ENCODE measurements at regions not wholly inside any gene's neighbourhood (a gene's known extent, or its start where the extent isn't known, plus 50 kb on each side); places are given as distances from the start of the nearest gene placed in this dataset.

DNA sequence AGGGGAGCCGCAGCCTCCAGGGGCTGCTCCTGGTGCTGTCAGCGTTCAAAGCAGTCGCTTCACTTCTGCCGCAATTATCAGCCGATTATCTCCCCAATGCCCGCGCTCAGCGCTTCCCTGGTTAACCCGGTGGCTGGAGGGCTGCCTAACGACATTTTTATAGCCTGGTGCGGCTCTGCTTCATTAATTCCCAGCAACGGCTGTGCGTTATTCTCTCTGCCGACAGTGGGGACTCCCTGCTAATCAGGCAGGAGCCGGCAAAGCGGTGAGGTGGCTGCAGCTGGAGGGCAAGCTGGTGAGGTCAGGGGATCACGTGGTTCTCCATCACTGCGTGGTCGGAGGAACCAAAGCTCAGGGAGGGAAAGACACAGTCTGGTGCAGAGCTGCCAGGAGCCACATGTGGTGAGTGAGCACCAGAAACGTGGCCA lies 62.9 kb downstream of the GLRX5 start:
- peaks cover 0 to 3% (median 0%) of the 10 kb centered on the region in 8 donors for H3K9me3 Mint-ChIP-seq
- no peaks in the 10 kb centered on the region for H3K36me3 ChIP-seq (ENCODE audit: insufficient read depth, low read length)
- H3K4me3 ChIP-seq (ENCODE audit: low read length in 2 of 2) = no peak overlapping the region
- no peak overlapping the region for H3K4me3 Mint-ChIP-seq
- peaks cover 5% of the 10 kb centered on the region for H3K27me3 ChIP-seq (ENCODE audit: insufficient read depth, low read length)
- H3K4me1 ChIP-seq (ENCODE audit: insufficient read depth, low read length) = no peaks in the 10 kb centered on the region
- CTCF ChIA-PET (ENCODE audit: partially characterized antibody) = no interaction called here
- no peak overlapping the region for H3K27ac ChIP-seq (ENCODE audit: low read depth, low read length)
- POLR2A ChIA-PET (ENCODE audit: partially characterized antibody) = no interaction called here
- no peak for DNase-seq
- no peak overlapping the region for H3K27ac Mint-ChIP-seq
- H3K27me3 Mint-ChIP-seq = peaks cover 21 to 28% of the 10 kb centered on the region in 2 donors
- H3K9me3 ChIP-seq (ENCODE audit: control insufficient read depth in 1 of 2, low read length in 2 of 2) = no peaks in the 10 kb centered on the region
- H3K4me1 Mint-ChIP-seq = peaks cover 0 to 2% (median 0%) of the 10 kb centered on the region in 4 donors
- no peaks in the 10 kb centered on the region for H3K36me3 Mint-ChIP-seq
- intact Hi-C loops (cut with micrococcal nuclease) = no loop called here

DNA sequence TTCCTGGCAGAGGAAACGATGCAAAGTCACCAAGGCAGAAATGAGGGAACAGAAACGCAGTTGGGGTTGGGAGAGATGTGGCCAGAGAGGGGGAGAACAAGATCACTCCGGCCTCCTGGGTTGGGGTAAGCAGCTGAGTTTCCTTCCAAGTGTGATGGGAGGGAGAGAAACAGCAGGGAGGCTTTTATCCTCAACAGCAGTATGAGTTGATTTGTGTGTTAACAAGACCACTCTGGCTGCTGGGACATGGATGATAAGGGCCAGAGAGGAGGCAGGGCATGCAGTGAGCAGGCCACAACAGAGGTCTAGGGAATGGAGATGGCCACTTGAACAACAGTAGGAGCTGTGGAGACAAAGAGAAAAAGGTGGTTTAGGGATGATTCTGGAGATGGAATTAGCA lies 66.8 kb downstream of the GLRX5 start:
- H3K27ac ChIP-seq (ENCODE audit: low read depth, low read length) = no peak overlapping the region
- H3K4me1 Mint-ChIP-seq = peaks cover 0 to 2% (median 0%) of the 10 kb centered on the region in 4 donors
- intact Hi-C loops (cut with micrococcal nuclease) = no loop called here
- no peaks in the 10 kb centered on the region for H3K9me3 ChIP-seq (ENCODE audit: control insufficient read depth in 1 of 2, low read length in 2 of 2)
- ChIA-PET POLR2A (ENCODE audit: partially characterized antibody) (no interaction called here), CTCF (ENCODE audit: partially characterized antibody) (no interaction called here)
- no peak overlapping the region for H3K4me3 Mint-ChIP-seq
- H3K27me3 ChIP-seq (ENCODE audit: insufficient read depth, low read length) = peaks cover 5% of the 10 kb centered on the region
- no peak overlapping the region for H3K4me3 ChIP-seq (ENCODE audit: low read length in 2 of 2)
- no peak overlapping the region for H3K27ac Mint-ChIP-seq
- no peak for DNase-seq
- H3K36me3 ChIP-seq (ENCODE audit: insufficient read depth, low read length) = no peaks in the 10 kb centered on the region
- peaks cover 0 to 3% (median 0%) of the 10 kb centered on the region in 8 donors for H3K9me3 Mint-ChIP-seq
- H3K4me1 ChIP-seq (ENCODE audit: insufficient read depth, low read length) = no peaks in the 10 kb centered on the region
- H3K36me3 Mint-ChIP-seq = no peaks in the 10 kb centered on the region
- peaks cover 25 to 41% of the 10 kb centered on the region in 2 donors for H3K27me3 Mint-ChIP-seq

DNA sequence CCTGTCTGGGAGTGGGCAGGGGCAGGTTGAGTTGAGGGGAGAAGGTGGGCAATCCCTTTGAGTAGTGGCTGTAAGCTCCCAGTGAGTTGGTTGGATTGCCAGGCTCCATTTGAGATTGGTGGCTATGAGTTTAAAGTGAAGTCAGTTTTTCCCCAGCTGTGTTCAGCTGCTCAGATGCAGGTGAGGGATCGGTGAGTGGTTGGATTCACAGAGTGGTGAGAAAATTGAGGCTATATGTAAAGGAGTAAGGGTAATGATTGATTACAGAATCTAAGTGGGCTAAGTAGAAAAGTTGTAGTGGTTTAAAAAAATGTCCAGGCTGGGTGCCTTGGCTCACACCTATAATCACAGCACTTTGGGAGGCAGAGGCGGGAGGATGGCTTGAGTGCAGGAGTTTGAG lies 68.6 kb downstream of the GLRX5 start:
- Mint-ChIP-seq H3K4me1 (no peaks in the 10 kb centered on the region), H3K36me3 (no peaks in the 10 kb centered on the region), H3K27ac (no peak overlapping the region), H3K9me3 (peaks cover 0 to 3% (median 0%) of the 10 kb centered on the region in 8 donors), H3K4me3 (no peak overlapping the region), H3K27me3 (peaks cover 30 to 48% of the 10 kb centered on the region in 2 donors)
- no peak for DNase-seq
- Histone ChIP-seq H3K27me3 (ENCODE audit: insufficient read depth, low read length) (peaks cover 5% of the 10 kb centered on the region), H3K4me1 (ENCODE audit: insufficient read depth, low read length) (no peaks in the 10 kb centered on the region), H3K9me3 (ENCODE audit: control insufficient read depth in 1 of 2, low read length in 2 of 2) (no peaks in the 10 kb centered on the region), H3K36me3 (ENCODE audit: insufficient read depth, low read length) (no peaks in the 10 kb centered on the region), H3K27ac (ENCODE audit: low read depth, low read length) (no peak overlapping the region), H3K4me3 (ENCODE audit: low read length in 2 of 2) (no peak overlapping the region)
- ChIA-PET POLR2A (ENCODE audit: partially characterized antibody) (no interaction called here), CTCF (ENCODE audit: partially characterized antibody) (no interaction called here)
- intact Hi-C loops (cut with micrococcal nuclease) = no loop called here

DNA sequence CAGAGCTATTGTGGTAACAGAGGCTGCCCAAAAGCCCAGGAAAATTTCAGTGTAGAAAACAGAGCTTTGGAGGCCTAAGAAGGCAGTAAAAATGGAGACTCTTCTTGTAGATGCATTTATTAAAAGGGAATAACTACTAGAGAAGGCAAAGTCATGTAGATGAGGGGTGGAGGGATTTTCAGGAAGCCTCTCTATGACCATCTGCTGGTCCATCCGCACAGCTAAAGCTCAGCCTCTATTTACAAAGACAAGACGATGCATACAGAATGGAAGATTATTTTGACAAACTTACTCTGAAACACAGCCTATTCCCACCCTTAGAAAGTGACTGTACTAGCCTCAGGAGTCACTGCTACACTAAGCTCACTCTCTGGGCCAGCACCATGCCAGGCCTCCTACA lies 71.4 kb downstream of the GLRX5 start:
- ChIA-PET CTCF (ENCODE audit: partially characterized antibody) (no interaction called here), POLR2A (ENCODE audit: partially characterized antibody) (no interaction called here)
- Mint-ChIP-seq H3K27ac (no peak overlapping the region), H3K36me3 (no peaks in the 10 kb centered on the region), H3K9me3 (no peaks in the 10 kb centered on the region), H3K4me1 (no peaks in the 10 kb centered on the region), H3K27me3 (peaks cover 25 to 38% of the 10 kb centered on the region in 2 donors), H3K4me3 (no peak overlapping the region)
- Histone ChIP-seq H3K4me3 (ENCODE audit: low read length in 2 of 2) (no peak overlapping the region), H3K36me3 (ENCODE audit: insufficient read depth, low read length) (no peaks in the 10 kb centered on the region), H3K27ac (ENCODE audit: low read depth, low read length) (no peak overlapping the region), H3K27me3 (ENCODE audit: insufficient read depth, low read length) (no peaks in the 10 kb centered on the region), H3K4me1 (ENCODE audit: insufficient read depth, low read length) (no peaks in the 10 kb centered on the region), H3K9me3 (ENCODE audit: control insufficient read depth in 1 of 2, low read length in 2 of 2) (no peaks in the 10 kb centered on the region)
- intact Hi-C loops (cut with micrococcal nuclease) = no loop called here
- no peak for DNase-seq

DNA sequence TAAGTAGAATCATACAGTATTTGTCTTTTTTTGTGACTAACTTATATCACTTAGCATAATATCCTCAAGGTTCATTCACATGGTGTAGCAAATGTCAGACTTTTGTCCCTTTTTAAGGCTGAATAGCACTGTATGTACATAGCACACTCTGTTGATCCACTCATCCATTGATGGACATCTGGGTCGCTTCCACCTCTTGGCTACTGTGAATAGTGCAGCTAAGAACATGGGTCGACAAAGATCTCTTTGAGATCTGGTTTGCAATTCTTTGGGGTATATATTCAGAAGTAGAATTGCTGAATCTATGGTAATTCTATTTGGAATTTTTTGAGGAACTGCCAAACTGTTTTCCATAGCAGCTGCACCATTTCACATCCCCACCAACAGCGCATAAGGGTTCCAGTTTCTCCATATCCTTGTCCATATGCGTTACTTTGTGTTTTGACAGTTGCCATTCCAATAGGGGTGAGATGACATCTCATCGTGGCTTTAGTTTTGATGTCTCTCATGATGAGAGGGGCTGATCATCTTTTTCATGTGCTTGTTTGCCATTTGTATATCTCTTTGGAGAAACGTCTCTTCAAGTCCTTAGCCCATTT lies 73.9 kb downstream of the GLRX5 start:
- no peak for DNase-seq
- Mint-ChIP-seq H3K9me3 (no peaks in the 10 kb centered on the region), H3K4me1 (no peaks in the 10 kb centered on the region), H3K27me3 (peaks cover 34 to 53% of the 10 kb centered on the region in 2 donors), H3K27ac (no peak overlapping the region), H3K36me3 (no peaks in the 10 kb centered on the region), H3K4me3 (no peak overlapping the region)
- Histone ChIP-seq H3K4me3 (ENCODE audit: low read length in 2 of 2) (no peak overlapping the region), H3K27me3 (ENCODE audit: insufficient read depth, low read length) (no peaks in the 10 kb centered on the region), H3K27ac (ENCODE audit: low read depth, low read length) (no peak overlapping the region), H3K36me3 (ENCODE audit: insufficient read depth, low read length) (no peaks in the 10 kb centered on the region), H3K4me1 (ENCODE audit: insufficient read depth, low read length) (no peaks in the 10 kb centered on the region), H3K9me3 (ENCODE audit: control insufficient read depth in 1 of 2, low read length in 2 of 2) (no peaks in the 10 kb centered on the region)
- ChIA-PET CTCF (ENCODE audit: partially characterized antibody) (interaction anchor here (1.6 kb wide), 1 partner anchor 10 kb away, joined by 3 read pairs; no protein-coding TSS in a partner anchor), POLR2A (ENCODE audit: partially characterized antibody) (no interaction called here)
- intact Hi-C loops (cut with micrococcal nuclease) = no loop called here

DNA sequence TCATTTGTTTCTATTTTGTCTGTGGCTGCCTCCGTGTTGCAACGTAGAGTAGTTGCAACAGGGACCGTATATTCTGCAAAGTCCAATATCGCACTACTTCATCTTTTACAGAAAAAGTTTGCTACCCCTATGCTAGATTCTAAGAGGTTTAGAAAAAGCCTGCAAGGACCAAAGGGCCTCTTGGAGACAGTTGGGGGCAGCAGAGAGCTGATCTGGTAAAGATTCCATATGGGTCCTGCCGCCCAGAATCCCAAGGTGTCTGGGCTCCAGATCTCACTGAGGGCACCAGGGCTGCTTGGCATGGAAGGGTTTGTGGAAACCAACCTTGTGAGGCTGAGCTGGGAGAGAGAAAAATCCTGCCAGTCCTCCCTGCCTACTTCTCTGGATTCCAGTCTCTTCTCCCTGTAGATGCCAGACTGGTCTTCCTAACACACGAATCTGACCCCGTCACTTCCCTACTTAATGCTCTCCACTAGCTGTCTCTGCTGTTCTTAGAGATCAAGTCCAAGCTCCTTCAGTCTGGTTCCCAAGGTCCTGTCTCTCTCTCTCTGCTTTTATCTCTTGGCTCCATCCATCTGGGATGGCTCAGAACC lies 74.6 kb downstream of the GLRX5 start:
- no peak for DNase-seq
- Mint-ChIP-seq H3K27ac (no peak overlapping the region), H3K36me3 (no peaks in the 10 kb centered on the region), H3K27me3 (peaks cover 34 to 51% of the 10 kb centered on the region in 2 donors), H3K4me3 (no peak overlapping the region), H3K4me1 (no peaks in the 10 kb centered on the region), H3K9me3 (no peaks in the 10 kb centered on the region)
- no peak overlapping the region for H3K4me3 ChIP-seq (ENCODE audit: low read length in 2 of 2)
- ChIA-PET CTCF (ENCODE audit: partially characterized antibody) (interaction anchor here (1.6 kb wide), 1 partner anchor 10 kb away, joined by 3 read pairs; no protein-coding TSS in a partner anchor), POLR2A (ENCODE audit: partially characterized antibody) (no interaction called here)
- intact Hi-C loops (cut with micrococcal nuclease) = no loop called here
- no peaks in the 10 kb centered on the region for H3K27me3 ChIP-seq (ENCODE audit: insufficient read depth, low read length)
- no peak overlapping the region for H3K27ac ChIP-seq (ENCODE audit: low read depth, low read length)
- no peaks in the 10 kb centered on the region for H3K9me3 ChIP-seq (ENCODE audit: control insufficient read depth in 1 of 2, low read length in 2 of 2)
- no peaks in the 10 kb centered on the region for H3K4me1 ChIP-seq (ENCODE audit: insufficient read depth, low read length)
- no peaks in the 10 kb centered on the region for H3K36me3 ChIP-seq (ENCODE audit: insufficient read depth, low read length)

DNA sequence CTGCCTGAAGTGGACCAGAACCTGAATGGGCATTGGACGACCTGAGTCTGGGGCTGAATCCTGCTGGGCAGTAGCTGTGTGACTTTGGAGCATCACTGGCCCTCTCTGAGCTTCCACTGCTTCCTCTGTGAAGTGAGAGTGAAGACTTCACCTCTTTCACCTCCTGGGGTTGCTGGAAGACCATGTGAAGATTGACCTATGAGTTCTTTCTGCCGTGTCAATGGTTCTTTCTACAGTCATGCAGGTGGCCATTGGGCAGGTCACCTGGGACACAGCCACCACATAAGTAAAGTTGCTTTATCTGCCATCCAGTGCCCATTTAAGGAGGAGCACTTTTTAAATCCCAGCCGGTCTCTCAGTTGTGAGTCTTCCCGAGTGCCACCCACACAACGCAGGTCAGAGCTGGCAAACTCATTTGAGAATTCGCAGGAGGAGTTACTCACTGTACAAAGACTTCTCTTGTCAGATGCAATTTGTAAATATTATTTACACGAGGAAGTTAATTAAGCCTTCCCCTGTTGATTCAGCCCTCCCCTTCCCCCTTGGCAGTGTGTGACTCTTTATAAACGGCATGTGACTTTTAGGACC lies 74.8 kb upstream of the TCL1B start:
- intact Hi-C loops (cut with micrococcal nuclease) = no loop called here
- Histone ChIP-seq H3K4me3 (ENCODE audit: low read length in 2 of 2) (no peak overlapping the region), H3K4me1 (ENCODE audit: insufficient read depth, low read length) (no peaks in the 10 kb centered on the region), H3K36me3 (ENCODE audit: insufficient read depth, low read length) (no peaks in the 10 kb centered on the region), H3K9me3 (ENCODE audit: control insufficient read depth in 1 of 2, low read length in 2 of 2) (no peaks in the 10 kb centered on the region), H3K27ac (ENCODE audit: low read depth, low read length) (no peak overlapping the region), H3K27me3 (ENCODE audit: insufficient read depth, low read length) (no peaks in the 10 kb centered on the region)
- Mint-ChIP-seq H3K36me3 (no peaks in the 10 kb centered on the region), H3K9me3 (no peaks in the 10 kb centered on the region), H3K27me3 (peaks cover 34 to 45% of the 10 kb centered on the region in 2 donors), H3K27ac (no peak overlapping the region), H3K4me1 (no peaks in the 10 kb centered on the region), H3K4me3 (no peak overlapping the region)
- ChIA-PET CTCF (ENCODE audit: partially characterized antibody) (no interaction called here), POLR2A (ENCODE audit: partially characterized antibody) (interaction anchor here (0.5 kb wide), 1 partner anchor 261 kb away, joined by 3 read pairs; no protein-coding TSS in a partner anchor)
- DNase-seq = no peak
